ENCODE measurements at regions not wholly inside any gene's neighbourhood (a gene's known extent, or its start where the extent isn't known, plus 50 kb on each side); places are given as distances from the start of the nearest gene placed in this dataset.

DNA sequence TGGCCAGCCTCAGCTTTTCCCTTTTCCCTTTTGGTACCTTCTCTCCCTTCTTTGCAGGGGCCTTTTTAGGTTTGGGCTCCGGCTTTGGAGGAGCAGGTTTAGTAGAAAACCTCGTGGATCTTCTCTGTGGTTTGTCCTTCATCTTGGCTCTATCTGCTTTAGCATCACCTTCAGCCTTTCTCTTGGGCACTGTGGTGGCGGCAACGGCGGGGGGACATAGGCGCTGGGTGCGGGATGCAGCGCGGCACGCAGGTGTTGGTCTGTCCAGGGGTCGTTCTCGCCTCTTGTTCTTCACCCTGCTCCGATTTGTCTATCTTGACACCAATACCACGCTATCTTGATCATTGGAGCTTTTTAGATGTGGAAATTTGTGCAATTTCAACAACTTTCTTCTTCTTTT lies 64.5 kb upstream of the SMAD3 start:
- TF ChIP-seq EZH2phosphoT487 (IDR thresholded peaks at IDR 0.05; ENCODE audit: borderline replicate concordance) = no peak
- TF ChIP-seq, protein P1, sequence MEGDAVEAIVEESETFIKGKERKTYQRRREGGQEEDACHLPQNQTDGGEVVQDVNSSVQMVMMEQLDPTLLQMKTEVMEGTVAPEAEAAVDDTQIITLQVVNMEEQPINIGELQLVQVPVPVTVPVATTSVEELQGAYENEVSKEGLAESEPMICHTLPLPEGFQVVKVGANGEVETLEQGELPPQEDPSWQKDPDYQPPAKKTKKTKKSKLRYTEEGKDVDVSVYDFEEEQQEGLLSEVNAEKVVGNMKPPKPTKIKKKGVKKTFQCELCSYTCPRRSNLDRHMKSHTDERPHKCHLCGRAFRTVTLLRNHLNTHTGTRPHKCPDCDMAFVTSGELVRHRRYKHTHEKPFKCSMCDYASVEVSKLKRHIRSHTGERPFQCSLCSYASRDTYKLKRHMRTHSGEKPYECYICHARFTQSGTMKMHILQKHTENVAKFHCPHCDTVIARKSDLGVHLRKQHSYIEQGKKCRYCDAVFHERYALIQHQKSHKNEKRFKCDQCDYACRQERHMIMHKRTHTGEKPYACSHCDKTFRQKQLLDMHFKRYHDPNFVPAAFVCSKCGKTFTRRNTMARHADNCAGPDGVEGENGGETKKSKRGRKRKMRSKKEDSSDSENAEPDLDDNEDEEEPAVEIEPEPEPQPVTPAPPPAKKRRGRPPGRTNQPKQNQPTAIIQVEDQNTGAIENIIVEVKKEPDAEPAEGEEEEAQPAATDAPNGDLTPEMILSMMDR (conservative IDR thresholded peaks at IDR 0.05; ENCODE audit: low read length) = no peak
